HG03097 (cell line): ENCODE measurements at regions not wholly inside any gene's neighbourhood (a gene's known extent, or its start where the extent isn't known, plus 50 kb on each side); places are given as distances from the start of the nearest gene placed in this dataset.

Experiments used
- ATAC-seq: cut with Tn5 transposase; IDR thresholded peaks from one replicate; pipeline ENCODE4 v1.9.1; 2021; ENCODE audit not compliant: unreplicated experiment, low FRiP score

DNA sequence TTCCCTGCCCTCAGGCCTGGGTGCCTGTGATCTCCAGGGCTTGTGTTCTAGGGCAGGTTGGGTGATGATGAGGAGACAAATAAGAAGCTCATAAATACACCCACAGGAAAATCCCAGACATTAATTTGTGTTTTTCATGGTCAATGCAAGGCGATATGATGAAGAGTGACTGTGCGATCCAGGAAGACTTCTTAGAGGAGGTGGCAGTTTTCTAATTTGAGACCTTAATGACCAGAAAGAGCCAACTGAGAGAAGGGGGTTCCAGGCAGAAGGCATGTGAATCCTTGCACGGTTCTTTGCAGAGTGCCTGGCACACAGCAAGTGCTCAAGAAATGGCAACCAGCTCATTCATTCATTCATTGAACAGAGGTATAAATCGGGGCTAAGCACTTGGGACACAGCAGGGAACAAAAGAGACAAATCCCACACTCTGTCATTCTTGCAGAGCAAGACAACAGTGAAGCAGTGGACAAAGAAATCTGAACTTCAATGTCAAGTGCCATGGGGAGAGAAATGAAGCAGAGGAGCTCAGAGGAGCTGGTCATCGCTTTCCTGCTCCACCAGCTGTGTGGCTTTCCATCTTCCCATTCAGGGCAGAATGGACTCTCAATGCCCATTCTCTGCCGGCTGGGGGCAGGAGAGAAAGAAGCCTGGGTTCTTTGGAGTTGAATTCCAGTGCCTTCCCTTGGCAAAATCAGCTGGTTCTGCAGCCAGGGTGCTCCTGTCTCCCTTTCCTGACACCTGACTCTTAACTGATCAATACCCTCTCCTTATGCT lies 128.3 kb downstream of the AACS start:
- no peak for ATAC-seq

DNA sequence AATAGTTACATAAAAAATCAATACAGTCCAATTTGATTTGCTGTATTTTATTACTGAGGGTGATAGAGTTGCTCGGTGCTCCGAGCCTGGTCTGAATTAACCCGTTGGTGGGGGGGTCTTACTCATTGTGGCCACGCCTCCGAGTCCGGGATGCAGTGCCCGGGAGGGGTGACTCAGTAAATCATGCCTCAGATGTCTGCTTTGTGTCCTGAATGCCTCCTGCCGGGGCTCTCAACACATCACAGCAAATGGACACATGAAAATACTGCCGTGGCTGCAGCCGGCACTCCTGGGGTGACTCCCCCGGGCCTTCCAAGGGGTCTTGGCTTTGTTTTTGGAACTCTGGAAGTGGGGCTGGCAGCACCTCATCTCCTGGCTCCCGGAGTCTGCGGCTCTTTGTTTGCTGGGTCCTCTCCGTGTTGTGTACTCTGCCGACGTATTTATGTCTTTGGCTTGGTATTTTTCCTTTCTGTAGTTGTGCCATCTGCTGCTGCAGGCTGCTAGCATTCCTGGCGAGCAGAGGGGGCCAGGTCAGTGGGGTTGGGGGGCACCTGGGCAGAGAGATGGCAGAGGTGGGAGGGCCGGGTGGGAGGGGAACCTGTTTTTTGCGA lies 129.0 kb downstream of the AACS start:
- no peak for ATAC-seq

DNA sequence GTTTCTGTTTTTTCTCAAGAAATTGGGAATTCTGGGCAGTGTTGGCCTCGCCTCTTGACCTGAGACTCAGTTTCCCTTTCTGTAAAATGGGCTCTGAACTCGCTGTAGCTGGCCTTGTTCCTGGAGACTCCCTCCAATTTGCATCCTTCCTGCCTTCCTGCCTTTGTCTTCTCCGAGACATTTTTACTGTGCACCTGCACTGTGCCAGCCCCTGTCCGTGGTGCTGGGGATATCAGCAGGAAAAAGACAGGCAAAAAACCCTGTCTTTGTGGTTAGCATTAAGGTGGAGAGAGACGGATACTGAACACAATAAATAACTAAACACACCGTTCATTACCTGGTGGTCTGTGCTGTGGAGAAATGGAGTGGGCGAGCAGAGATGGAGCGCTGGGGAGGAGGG lies 129.8 kb downstream of the AACS start:
- no peak for ATAC-seq

DNA sequence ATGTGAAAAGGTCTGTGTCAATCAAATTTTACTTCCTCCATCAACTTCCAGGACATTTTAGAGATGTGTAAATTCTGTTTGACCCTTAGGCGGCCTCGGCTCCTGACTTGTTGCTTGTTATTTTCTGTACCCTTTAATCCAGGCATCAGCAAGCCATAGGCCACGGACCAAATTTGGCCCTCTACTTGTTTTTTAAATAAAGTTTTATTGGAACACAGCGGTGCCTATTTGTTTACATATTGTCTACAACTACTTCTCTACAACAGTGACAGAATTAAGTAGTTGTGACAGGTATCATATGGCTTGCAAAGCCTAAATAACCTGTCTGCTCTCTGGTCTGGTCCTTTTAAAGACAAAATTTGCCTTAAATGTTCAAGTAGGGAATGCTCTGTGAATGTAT lies 132.1 kb downstream of the AACS start:
- ATAC-seq, result no peak

DNA sequence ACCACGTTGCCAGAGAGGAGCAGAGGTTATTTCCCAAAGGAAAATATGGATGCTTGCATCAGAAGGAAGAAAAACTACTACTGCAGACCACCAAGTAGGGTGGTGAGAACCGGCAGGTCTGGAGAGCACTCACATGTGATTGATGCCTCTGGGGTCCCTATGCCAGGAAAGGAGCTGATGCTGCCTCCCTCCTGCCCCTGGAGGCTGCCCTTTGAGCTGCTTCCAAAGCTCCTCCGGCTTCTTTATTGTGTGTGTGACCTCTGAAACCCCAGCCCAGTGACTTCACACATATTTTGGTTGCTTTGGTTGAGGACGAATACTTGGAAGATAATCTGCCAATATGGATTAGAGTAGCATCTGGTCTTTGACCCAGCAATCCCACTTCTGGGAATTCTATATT lies 133.4 kb downstream of the AACS start:
- no peak for ATAC-seq

DNA sequence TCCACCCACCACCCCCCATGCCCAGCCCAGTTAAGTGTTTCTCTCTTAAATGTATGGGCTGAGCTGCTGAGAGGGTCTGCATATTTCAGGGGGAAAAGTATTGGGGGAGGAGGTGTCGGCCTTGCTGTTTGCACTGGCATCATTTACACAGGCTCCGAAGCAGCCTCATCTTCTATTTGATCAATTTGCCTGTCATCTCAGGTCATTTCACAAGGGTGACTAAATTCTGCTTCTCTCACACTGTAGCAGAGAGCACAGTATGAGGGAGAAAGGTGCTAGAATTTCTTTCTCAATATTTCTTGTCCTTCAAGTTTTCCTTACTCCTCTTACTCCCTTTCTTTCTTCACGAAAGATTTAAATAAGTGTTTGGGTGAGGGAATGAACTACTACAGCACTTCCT lies 135.9 kb downstream of the AACS start:
- ATAC-seq, result no peak

DNA sequence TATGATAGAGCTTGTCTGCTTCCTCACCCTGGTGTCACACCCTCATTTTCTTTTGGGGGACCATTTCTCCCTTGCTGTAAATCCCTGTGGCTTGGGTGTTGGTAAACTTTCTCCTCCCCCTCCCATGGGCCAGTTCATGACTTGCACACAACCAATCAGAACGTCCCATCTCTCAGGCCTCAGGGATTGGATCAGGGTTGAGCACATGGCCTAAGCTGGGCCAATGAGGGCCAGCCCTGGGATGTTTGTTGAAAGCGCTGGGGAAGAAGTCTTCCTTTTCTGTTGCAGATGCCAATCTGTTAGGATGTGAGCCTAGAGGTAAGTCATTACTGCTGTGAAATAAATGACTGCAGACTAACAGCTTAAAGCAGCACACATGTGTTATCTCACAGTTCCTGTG lies 136.7 kb downstream of the AACS start:
- ATAC-seq, result no peak

DNA sequence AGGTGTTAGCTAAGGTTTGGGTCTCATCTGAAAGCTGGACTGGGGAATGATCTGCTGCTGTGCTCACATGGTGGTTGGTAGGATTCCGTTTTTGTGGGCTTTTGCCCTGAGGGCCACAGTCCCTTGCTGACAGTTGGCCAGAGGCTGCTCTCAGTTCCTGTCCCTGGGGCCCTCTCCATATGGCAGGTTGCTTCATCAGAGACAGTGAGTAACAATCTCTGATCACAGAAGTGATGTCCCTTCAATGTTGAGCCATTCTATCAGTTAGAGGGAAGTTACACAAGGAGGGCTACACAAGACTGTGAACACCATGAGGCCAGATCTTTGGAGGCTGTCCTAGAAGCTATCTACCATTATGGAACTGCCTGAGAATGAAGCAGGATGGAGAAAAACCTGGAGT lies 137.2 kb downstream of the AACS start:
- ATAC-seq, result no peak

DNA sequence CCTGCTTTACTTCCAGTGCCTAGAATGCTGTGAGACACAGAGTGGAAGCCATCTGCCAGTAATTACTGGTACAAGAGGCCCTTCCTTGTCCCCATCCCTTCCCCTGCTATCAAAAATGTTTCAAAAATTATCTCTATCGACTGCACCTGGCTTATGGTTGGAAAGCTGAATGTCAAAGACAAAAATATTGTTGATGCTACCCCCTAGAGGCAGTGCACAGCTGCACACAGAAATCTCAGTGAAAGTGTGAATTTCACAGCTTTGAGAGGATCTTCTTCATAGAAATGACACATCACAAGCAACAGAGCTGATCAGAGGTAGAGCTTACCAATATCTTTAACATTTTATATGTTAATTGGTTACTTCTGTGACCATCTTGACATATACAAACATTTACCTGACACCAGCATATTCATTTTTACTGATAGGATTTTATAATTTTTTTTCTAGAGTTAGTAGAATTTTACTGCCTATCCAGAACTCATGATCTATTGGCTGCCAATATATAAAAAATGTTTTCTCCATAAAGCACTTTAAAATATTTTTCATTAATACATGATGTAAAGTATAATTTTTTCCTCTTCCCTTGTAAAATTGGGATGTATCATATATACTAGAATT lies 138.0 kb downstream of the AACS start:
- no peak for ATAC-seq

DNA sequence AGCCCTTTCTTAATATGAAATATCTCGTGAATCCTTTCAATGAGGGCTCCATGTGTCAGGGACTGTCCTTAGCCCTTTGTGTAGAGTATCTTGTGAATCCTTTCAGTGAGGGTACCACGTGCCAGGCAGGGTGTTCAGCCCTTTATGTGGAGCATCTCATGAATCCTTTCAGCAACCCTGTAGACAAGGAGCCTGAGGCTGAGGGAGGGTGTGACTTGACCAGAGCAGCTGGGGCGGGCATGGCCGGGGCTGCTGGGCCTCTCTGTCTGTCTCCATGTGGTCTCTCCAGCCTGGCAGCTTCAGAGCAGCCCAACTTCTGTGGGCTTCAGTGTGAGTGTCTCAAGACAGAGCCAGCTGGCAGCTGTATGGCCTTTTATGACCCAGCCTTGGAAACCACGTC lies 140.2 kb downstream of the AACS start:
- ATAC-seq, result no peak

DNA sequence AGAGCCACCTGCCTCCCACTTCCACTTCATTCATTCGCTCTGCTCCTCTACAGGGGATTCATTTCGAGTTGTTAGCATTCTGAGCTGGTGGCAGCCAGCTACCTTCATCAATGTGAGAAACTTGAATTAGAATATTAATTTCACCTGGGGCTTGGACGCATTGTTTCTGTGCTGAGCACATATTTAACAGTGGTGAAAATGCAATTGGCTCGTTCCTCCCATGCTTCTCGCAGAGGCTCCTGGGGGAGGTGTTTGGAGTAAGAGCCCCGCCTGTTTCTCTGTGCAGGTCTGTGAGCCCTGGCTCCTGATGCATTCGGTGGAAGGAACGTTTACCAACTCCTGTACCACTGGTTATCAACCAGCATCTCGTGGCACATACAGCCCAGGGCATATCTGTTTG lies 141.5 kb downstream of the AACS start:
- ATAC-seq, result no peak

DNA sequence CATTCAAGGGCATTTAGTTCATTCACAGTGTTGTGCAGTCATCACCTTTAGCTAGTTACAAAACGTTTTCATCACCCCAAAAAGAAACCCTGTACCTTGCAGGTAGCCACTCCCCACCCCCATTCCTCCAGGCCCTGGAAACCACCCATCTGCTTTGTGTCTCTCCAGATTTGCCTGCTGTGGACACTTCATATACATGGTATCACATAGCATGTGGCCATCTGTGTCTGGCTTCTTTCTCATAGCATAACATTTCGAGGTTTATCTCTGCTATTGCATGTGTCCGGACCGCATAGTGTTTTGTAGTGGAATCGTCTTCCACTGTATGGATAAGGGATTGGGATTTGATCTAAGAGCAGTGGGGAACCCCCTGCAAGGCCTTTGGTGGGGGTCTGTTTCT lies 143.1 kb downstream of the AACS start:
- ATAC-seq, result no peak

DNA sequence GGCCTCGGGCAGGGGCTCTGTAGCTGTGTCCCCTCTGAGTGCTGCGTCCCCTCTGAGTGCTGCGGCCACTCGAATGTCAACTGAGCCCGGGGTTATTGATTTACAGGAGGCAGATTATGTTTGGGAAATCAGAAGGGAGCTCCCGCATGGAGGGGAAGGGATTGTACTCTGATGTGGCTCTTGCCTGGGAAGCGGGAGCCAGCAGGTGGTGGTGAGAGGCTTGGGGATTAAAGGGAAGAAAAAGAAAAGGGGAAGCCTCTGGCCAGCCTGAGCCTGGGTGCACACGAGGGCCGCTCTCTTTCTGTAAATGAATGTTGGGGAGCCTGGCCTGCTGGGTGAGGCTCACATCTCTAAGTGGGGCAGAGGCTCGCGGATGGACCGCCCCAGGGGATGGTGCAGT lies 143.7 kb downstream of the AACS start:
- ATAC-seq, result no peak

DNA sequence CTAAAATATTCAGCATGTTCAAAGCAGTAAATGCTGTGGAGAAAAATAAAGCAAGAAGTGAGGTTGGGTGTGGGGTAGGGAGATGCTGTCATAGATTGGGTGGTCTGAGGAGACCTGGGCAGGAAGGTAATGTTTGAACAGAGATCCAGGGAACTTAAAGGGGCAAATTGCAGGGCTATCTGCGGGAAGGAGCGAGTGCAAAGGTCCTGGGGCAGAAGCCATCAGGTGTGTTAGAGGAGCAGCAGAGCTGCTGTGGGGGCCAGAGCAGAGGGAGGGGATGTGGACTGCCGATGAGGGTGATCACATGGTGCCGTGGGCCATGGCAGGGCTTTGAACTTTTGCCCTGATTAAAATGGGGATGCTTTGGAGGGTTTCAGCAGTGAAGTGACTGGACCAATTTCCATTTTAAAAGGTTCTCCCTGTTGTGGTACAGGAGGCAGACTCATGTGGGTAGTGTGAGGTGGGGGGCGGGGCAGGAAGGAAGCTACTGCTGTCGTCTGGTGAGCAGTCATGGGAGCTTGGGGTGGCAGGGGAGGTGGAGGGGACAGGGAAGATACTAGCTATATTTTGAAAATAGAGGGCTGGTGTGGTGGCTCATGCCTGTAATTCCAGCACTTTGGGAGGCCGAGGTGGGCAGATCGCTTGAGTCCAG lies 145.0 kb downstream of the AACS start:
- ATAC-seq, result no peak

DNA sequence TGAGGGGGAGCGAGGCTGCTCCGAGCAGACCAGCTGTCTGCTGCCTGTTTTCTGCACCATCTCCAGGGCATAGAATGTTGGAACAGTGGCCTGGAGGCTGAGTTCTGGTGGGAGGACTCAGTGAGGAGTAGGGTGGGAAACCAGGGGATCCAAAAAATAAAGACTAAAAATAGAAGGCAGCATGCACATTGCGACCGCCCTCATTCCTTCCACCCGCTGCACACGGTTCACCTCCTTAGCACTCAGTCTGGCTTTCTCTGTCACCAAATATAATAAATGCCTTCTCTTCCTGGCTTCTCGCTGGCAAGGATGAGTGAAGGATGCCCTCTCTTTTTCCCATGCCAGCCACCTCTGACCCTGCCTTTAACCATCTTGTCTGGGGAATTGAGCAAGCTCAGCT lies 146.2 kb downstream of the AACS start:
- ATAC-seq, result no peak

DNA sequence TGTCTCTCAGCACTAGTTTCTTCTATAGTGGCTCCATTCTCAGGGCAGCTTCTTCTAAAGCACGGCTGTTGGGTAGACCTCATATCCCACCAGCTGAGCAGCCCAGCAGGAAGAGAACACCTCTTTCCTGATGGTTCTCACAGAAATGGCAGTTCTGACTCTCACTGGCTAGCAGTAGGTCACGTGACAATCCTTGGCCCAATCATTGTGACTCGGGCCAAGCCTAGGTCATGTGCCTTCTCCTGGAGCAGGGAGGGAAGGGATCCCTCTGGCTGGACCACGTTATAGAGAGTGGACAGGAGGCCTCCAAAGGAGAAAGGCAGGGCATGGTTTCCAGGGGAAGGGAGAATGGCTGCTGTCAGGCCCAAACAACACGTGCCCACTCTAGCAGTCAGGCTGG lies 149.1 kb downstream of the AACS start:
- ATAC-seq, result no peak

DNA sequence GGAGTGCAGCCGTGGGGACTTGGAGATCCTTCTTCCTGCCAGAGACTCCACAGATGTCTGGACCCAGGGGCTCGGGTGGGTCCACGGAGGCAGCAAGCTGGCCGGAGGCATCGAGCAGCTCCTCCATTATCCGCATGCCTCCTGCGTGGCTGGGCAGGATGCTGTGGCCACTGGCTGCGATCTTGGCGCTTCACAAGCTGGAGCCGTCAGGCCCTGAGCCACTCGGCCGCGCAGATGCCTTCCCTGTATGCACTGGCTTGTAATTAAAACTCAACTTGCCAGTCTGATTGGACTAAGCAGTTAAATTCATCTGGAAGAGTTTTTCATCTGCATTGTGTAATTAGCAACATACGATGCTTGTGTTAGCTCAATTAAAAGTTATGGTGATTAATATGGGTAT lies 151.5 kb downstream of the AACS start:
- ATAC-seq, result no peak

DNA sequence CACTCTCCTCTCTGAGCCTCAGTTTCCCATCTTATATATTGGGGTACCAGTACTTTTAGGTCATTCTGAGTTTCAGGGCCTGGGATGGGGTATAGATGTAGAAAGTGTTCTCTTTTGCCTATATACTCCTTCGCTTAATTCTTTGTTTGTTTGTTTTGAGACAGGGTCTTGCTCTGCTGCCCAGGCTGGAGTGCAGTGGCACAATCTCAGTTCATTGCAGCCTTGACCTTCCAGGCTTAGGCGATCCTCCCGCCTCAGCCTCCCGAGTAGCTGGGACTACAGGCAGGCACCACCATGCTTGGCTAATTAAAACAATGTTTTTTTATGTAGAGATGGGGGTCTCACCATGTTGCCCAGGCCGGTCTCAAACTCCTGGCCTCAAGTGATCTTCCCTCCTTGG lies 152.1 kb downstream of the AACS start:
- no peak for ATAC-seq

DNA sequence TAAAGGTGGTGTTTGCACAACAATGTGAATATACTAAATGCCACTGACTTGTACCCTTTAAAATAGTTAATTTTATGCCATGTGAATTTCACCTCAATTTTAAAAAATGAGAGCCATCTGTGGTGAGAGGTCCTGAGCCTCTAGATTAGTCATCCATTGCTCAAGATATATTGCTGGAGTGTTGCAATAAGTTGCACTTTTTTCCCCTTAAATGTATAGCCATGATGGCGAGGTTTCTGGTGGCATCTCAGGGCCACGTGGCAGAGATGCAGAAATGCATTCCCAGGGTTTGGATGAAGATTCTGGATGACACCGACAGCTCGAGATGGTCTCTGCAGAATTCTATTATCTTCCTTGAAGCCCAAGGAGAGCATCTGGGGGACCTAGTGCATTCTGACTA lies 153.7 kb downstream of the AACS start:
- no peak for ATAC-seq

DNA sequence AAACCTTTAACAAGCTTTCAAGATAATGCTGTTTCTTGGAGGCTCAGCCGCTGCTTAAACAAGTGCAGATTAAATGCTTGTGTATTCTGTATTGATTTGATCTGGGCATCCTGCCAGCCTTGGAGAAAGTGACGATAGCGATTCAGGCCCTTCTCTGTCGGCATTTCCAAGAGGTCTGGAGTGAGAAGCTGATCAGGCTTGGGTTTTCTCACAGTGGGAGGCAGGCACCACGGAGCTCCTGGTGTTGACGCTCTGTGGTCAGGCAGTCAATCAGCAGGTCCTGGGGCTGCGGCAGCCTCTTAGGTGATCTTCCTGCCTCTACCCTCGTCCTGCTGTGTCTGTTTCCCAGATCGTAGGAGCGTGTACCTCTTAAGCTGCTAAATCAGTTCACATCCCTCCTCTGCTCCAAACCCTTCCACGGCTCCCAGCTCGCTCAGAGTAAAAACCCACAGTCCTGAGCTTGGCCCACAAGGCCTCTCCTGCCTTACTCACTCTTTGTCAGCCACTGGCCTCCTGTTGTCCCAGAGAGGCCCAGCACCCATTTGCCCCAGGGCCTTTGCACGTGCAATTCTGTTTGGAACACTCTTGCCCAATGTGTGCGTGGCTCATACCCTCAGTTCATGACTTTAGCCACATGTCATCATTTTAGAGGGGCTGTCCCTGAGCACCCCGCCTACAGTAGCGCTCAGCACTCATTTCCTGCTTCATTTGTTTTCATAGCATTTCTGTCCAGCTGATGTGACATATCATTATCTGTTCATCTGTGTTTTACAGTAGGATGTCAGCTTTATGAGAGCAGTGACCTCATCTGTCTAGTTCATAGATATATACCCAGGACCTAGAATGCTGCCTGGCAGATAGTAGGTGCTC lies 155.4 kb downstream of the AACS start:
- no peak for ATAC-seq

DNA sequence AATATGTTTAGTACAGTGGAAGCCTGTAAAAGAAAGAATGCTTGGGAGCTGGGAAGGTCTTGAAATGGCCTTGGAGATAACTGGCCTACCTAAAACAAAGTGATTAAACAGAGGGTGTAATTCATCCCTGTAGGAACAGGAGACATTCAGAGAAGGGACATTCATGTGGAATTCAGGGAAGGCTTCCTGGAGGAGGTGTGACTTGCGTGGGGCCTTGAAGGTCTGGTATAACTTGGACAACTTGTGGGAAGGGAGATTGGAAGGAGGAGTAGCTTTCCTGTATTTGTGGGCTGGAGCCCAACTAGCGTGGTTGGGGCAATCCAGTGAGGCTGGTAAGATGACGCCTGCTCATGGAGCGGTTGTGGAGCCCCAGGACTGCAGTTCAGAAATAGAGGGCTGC lies 156.4 kb downstream of the AACS start:
- no peak for ATAC-seq
